ENCODE measurements at regions not wholly inside any gene's neighbourhood (a gene's known extent, or its start where the extent isn't known, plus 50 kb on each side); places are given as distances from the start of the nearest gene placed in this dataset.

GRCh38 chr10:21043044-21043443 lies 145.9 kb upstream of the NEBL start:
- H3K4me2 ChIP-seq (ENCODE audit: low read length) = no peak overlapping the region

GRCh38 chr10:21042536-21042935 lies 145.4 kb upstream of the NEBL start:
- Histone ChIP-seq H3K4me3 (ENCODE audit: low read length) (no peak overlapping the region), H3K9me2 (ENCODE audit: insufficient read depth, low read length) (no peaks in the 10 kb centered on the region), H3K36me3 (ENCODE audit: insufficient read depth, low read length) (no peaks in the 10 kb centered on the region), H3K4me2 (ENCODE audit: low read length) (no peak overlapping the region), H3K27me3 (ENCODE audit: insufficient read depth, low read depth, low read length) (no peaks in the 10 kb centered on the region), H3K27ac (ENCODE audit: low read length) (no peak overlapping the region), H3K79me2 (replicated peaks; ENCODE audit: insufficient read depth, low read length) (no peaks in the 10 kb centered on the region), H2AFZ (ENCODE audit: low read depth, low read length) (no peak overlapping the region), H3K9me3 (ENCODE audit: low read length) (no peaks in the 10 kb centered on the region), H4K20me1 (ENCODE audit: insufficient read depth) (no peaks in the 10 kb centered on the region), H3K9ac (ENCODE audit: low read length) (no peak overlapping the region), H3F3A (ENCODE audit: insufficient read depth, low read length, poor library complexity, severe bottlenecking) (no peaks in the 10 kb centered on the region)
- TF ChIP-seq MXI1 (conservative IDR thresholded peaks at IDR 0.05; ENCODE audit: poor library complexity, severe bottlenecking) = no peak
- TF ChIP-seq REST (IDR thresholded peaks at IDR 0.05; ENCODE audit: borderline replicate concordance) = no peak
- no peak for TF ChIP-seq RAD21 (conservative IDR thresholded peaks at IDR 0.05)
- no peak for TF ChIP-seq TAF1 (IDR thresholded peaks at IDR 0.05; ENCODE audit: low read depth)
- no peak for TF ChIP-seq EP300 (conservative IDR thresholded peaks at IDR 0.05; ENCODE audit: poor library complexity, severe bottlenecking)
- TF ChIP-seq EZH2 (IDR thresholded peaks at IDR 0.05; ENCODE audit: borderline replicate concordance, insufficient read depth, low read length, poor library complexity, severe bottlenecking) = no peak
- TF ChIP-seq POLR2AphosphoS5 (IDR thresholded peaks at IDR 0.05) = no peak
- TF ChIP-seq SMC3 (conservative IDR thresholded peaks at IDR 0.05; ENCODE audit: poor library complexity) = no peak
- TF ChIP-seq CTCF (IDR thresholded peaks at IDR 0.05; ENCODE audit: poor library complexity, severe bottlenecking) = no peak

More at GRCh38 chr10:21043044-21043443, 145.9 kb upstream of the NEBL start:
- TF ChIP-seq RAD21 (conservative IDR thresholded peaks at IDR 0.05) = no peak
- TF ChIP-seq SMC3 (conservative IDR thresholded peaks at IDR 0.05; ENCODE audit: poor library complexity) = no peak
- Histone ChIP-seq H3K27me3 (ENCODE audit: insufficient read depth, low read depth, low read length) (no peaks in the 10 kb centered on the region), H3K79me2 (replicated peaks; ENCODE audit: insufficient read depth, low read length) (no peaks in the 10 kb centered on the region), H4K20me1 (ENCODE audit: insufficient read depth) (no peaks in the 10 kb centered on the region), H3K27ac (ENCODE audit: low read length) (no peak overlapping the region), H3K36me3 (ENCODE audit: insufficient read depth, low read length) (no peaks in the 10 kb centered on the region), H3K9me2 (ENCODE audit: insufficient read depth, low read length) (no peaks in the 10 kb centered on the region), H3K4me3 (ENCODE audit: low read length) (no peak overlapping the region), H3K9me3 (ENCODE audit: low read length) (no peaks in the 10 kb centered on the region), H3F3A (ENCODE audit: insufficient read depth, low read length, poor library complexity, severe bottlenecking) (no peaks in the 10 kb centered on the region), H2AFZ (ENCODE audit: low read depth, low read length) (no peak overlapping the region), H3K9ac (ENCODE audit: low read length) (no peak overlapping the region)
